Mesodermal cell (in vitro differentiated cells): ENCODE measurements at regions not wholly inside any gene's neighbourhood (a gene's known extent, or its start where the extent isn't known, plus 50 kb on each side); places are given as distances from the start of the nearest gene placed in this dataset.
"Not testable (repeated sequence)": the region's sequence is repeated elsewhere in the genome, so short reads cannot be mapped to it uniquely, and the experiment has no call there.

Experiments
- H3K27ac ChIP-seq: 2 replicates; pipeline ENCODE4 v1.7.0; 2013; ENCODE audit warnings: mild to moderate bottlenecking, low read depth, low read length, moderate library complexity; ENCODE audit not compliant: severe bottlenecking
- H3K36me3 ChIP-seq: 2 replicates; pipeline ENCODE4 v1.7.1; 2013; ENCODE audit warnings: mild to moderate bottlenecking, low read length, moderate library complexity; ENCODE audit not compliant: control insufficient read depth, insufficient read depth
- H3K4me1 ChIP-seq: one replicate; pipeline ENCODE4 v1.7.1; 2013; ENCODE audit warnings: mild to moderate bottlenecking, low read length; ENCODE audit not compliant: insufficient read depth, control insufficient read depth, poor library complexity, severe bottlenecking
- H3K4me3 ChIP-seq: 2 replicates; pipeline ENCODE4 v1.7.0; 2013; ENCODE audit warnings: low read length, control low read depth, mild to moderate bottlenecking; ENCODE audit not compliant: insufficient read depth, poor library complexity, severe bottlenecking; ENCODE audit errors: extremely low read depth
- H3K9me3 ChIP-seq: 2 replicates; pipeline ENCODE4 v1.7.1; 2013; ENCODE audit warnings: mild to moderate bottlenecking, low read length, moderate library complexity; ENCODE audit not compliant: control insufficient read depth
- WGBS, 2 experiments: methylation state at CpG; one replicate each; pipeline ENCODE4 v1.1.5; 2013; ENCODE audit warnings: missing lambda C conversion rate in 2 of 2; ENCODE audit not compliant: insufficient coverage in 2 of 2; 5-methylcytosine and 5-hydroxymethylcytosine counted together

- H3K27ac ChIP-seq, H3K9me3 ChIP-seq, H3K4me3 ChIP-seq, H3K4me1 ChIP-seq, H3K36me3 ChIP-seq: not testable (repeated sequence)
- WGBS, 2 experiments, result 81 to 94% methylated on average over 4 to 5 of the region's 5 CpGs
These were observed 108.4 kb upstream of the SHISA3 start for GRCh38 chr4:42288876-42289275.

- 92 to 96% methylated on average over 9 of the region's 9 CpGs for WGBS, 2 experiments
- H3K4me1 ChIP-seq, H3K9me3 ChIP-seq, H3K4me3 ChIP-seq, H3K27ac ChIP-seq, H3K36me3 ChIP-seq: not testable (repeated sequence)
These were observed 105.1 kb upstream of the SHISA3 start for GRCh38 chr4:42292192-42292591.

DNA sequence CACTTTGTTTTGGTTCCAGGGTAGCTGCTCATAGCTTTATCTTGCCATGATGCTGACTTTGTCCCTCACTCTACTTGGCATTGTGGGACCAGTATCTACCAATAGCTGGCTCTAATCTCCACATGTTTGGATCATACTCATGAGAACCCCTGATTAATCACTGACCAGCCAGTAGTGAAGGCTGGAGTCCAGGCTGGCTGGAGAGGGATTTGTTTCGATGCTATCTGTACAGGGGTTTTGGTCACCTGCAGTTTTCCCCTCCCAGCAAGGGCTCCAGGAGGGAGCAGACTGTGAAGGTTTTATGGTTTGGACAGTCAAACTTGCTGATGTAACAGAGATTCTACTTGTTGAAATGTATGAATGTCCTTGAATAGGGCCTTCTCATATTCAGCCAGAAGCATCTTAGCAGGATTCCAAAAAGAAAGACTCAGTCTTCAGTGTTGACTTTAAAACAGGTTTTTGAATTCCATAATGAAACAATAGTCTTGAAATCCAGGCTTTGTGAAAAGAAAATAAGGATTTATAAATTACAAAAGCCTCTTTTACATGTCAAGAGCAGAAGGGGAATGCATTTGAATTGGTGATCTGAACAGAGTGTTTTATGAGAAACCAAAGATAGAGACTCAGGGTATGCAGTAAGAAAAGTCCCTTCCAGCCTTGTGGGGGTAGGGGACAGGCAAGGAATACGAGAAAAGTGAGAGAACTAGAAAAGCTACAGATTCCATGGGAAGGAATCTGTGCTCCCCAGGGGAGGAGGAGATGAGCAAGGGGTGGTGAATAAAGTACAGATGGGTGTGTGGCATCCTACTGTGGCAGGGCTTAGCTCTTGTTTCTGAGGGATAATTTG, 103.1 kb upstream of the SHISA3 start:
- Histone ChIP-seq H3K36me3 (no peaks in the 10 kb centered on the region), H3K9me3 (no peaks in the 10 kb centered on the region), H3K4me3 (no peak overlapping the region), H3K27ac (no peak overlapping the region), H3K4me1 (no peaks in the 10 kb centered on the region)
- 0 to 31% methylated on average over 1 to 2 of the region's 2 CpGs for WGBS, 2 experiments

- Histone ChIP-seq H3K9me3 (no peaks in the 10 kb centered on the region), H3K4me3 (no peak overlapping the region), H3K27ac (no peak overlapping the region), H3K36me3 (no peaks in the 10 kb centered on the region), H3K4me1 (no peaks in the 10 kb centered on the region)
- 83 to 100% methylated on average over 1 to 2 of the region's 3 CpGs for WGBS, 2 experiments
These were observed 101.1 kb upstream of the SHISA3 start for GRCh38 chr4:42296196-42296595.

- Histone ChIP-seq H3K4me1 (no peaks in the 10 kb centered on the region), H3K36me3 (no peaks in the 10 kb centered on the region), H3K9me3 (no peaks in the 10 kb centered on the region), H3K27ac (no peak overlapping the region), H3K4me3 (no peak overlapping the region)
- 39% methylated on average over 3 of the region's 4 CpGs; no CpG with 5 or more reads in 1 of the 2 experiments for WGBS, 2 experiments
These were observed 94.9 kb upstream of the SHISA3 start for GRCh38 chr4:42302348-42302747.

DNA sequence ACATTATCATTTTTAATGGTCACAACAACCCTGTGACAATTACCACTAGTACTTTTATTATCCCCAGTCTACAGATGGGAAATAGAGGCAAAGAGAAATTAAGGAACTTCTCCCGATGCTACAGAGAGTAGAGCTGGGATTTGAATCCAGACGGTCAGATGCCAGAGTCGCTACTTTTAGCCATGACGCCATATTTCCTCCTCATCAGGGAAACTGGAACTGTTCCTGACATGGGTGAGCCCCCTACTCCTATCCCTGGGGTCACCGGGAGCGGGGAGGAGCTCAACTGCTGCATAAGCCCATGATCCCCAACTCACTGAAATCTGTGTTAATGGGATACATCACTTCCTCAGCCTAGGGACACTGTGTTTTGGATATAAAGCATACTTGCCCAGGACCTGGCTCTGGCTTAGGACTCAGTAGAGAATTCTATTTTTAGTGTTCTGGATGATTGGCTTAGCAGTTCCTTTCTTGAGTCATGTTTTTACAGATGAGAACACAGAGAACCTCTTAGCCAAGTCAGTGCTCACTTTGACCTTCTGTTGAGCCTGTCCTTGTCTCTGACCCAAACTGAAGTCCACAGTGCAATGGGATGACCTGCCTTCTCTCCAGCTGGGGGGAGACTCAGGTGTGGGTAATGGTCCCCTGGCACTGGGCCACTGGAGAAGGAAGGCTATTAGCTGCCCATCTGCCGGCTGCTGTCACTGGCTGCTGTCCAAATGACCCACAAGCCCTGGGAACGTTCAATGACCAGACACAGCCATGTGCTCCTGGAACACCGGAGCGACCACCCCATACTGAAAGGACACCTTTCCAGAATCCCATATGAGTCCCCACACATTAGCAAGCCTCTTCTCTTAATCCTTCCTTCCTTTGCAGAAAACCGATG, 90.8 kb upstream of the SHISA3 start:
- H3K27ac ChIP-seq, result no peak overlapping the region
- no peaks in the 10 kb centered on the region for H3K9me3 ChIP-seq
- H3K4me1 ChIP-seq, result no peaks in the 10 kb centered on the region
- 90 to 95% methylated on average over 8 to 9 of the region's 11 CpGs for WGBS, 2 experiments
- H3K36me3 ChIP-seq, result no peaks in the 10 kb centered on the region
- H3K4me3 ChIP-seq, result no peak overlapping the region

GRCh38 chr4:42308247-42308646, 89.0 kb upstream of the SHISA3 start:
- no peaks in the 10 kb centered on the region for H3K4me1 ChIP-seq
- WGBS, 2 experiments, result 100% methylated on average over 1 of the region's 3 CpGs; no CpG with 5 or more reads in 1 of the 2 experiments
- no peak overlapping the region for H3K27ac ChIP-seq
- no peak overlapping the region for H3K4me3 ChIP-seq
- no peaks in the 10 kb centered on the region for H3K36me3 ChIP-seq
- no peaks in the 10 kb centered on the region for H3K9me3 ChIP-seq

DNA sequence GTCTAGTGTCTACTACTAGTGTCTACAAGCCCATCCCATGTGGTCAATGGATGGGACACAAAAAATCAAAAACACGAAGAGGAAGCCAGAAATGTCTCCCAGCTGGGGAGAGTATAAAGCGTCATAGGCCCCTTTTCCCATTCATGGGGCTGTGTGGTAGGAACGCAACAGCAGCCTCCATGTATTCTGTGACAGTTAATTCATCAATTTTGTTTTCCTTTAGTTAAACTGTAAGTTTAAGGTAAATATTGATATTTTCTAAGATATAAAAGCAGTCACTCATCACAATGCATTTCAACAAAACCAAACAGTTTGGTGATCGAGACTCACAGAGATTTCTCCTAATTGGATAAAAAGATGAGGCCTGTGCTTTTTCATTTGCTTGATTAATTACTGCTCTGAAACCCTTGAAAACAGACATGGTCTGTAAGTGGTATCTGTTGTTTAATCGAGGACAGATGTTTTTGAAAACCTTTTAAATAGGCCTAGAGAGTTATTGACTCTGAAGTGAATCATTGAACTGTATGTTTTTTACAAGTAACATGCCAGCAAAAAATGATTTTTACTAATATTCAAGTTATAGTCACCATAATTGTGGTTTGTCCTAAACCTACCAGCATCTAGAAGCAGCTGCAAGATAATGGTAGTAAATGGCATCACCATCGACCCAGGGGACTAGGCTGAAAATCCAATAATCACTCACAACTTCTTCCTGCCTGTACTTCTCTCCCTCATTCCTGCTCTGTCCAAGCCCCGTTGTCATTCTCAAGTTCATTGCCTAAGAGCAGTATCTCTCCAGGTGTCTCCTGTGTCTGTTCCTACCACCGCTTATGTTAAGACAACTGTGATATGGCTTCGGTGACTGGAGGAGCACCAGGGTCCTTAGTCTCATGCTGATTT, 87.7 kb upstream of the SHISA3 start:
- no peaks in the 10 kb centered on the region for H3K36me3 ChIP-seq
- 87 to 95% methylated on average over 4 to 6 of the region's 9 CpGs for WGBS, 2 experiments
- H3K4me1 ChIP-seq, result no peaks in the 10 kb centered on the region
- H3K27ac ChIP-seq, result no peak overlapping the region
- no peaks in the 10 kb centered on the region for H3K9me3 ChIP-seq
- H3K4me3 ChIP-seq, result no peak overlapping the region

GRCh38 chr4:42310358-42310757, 86.9 kb upstream of the SHISA3 start:
- H3K27ac ChIP-seq, result no peak overlapping the region
- no peaks in the 10 kb centered on the region for H3K36me3 ChIP-seq
- H3K4me3 ChIP-seq, result no peak overlapping the region
- WGBS, 2 experiments, result 14 to 33% methylated on average over 2 to 3 of the region's 5 CpGs
- H3K4me1 ChIP-seq, result no peaks in the 10 kb centered on the region
- H3K9me3 ChIP-seq, result no peaks in the 10 kb centered on the region

DNA sequence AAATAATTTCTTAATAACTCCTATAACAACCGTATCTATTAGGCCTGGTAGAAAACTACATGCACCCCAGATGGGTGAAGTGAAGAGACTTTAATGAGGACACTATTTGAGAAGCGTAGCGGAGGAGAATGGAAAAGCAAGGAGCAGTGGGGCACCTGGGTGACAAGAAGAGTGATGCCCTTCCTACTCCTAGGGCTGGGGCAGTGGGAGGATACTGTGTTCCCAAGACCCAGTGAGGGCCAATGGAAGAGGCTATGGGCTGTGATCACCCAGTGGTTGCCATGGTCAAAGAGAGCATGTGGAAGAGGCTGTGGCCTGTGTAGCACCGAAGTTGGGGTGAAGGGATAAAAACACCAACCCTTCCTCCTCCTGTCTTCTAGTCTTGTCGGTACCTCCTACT, 86.5 kb upstream of the SHISA3 start:
- no peak overlapping the region for H3K4me3 ChIP-seq
- H3K27ac ChIP-seq, result no peak overlapping the region
- no peaks in the 10 kb centered on the region for H3K4me1 ChIP-seq
- H3K9me3 ChIP-seq, result no peaks in the 10 kb centered on the region
- WGBS, 2 experiments, result 97% methylated on average over 2 of the region's 5 CpGs; no CpG with 5 or more reads in 1 of the 2 experiments
- no peaks in the 10 kb centered on the region for H3K36me3 ChIP-seq
